ENCODE measurements at regions not wholly inside any gene's neighbourhood (a gene's known extent, or its start where the extent isn't known, plus 50 kb on each side); places are given as distances from the start of the nearest gene placed in this dataset.

GRCh38 chr5:168176941-168177340, 114.5 kb upstream of the WWC1 start:
- intact Hi-C loops (cut with micrococcal nuclease), result no loop called here
- DNase-seq (no peak), ATAC-seq (no peak)
- Mint-ChIP-seq H3K9me3 (no peaks in the 10 kb centered on the region), H3K27ac (no peak overlapping the region), H3K4me3 (no peak overlapping the region), H3K4me1 (no peaks in the 10 kb centered on the region), H3K27me3 (ENCODE audit: low read depth in 2 of 2) (no peaks in the 10 kb centered on the region), H3K36me3 (no peaks in the 10 kb centered on the region)
- no peaks in the 10 kb centered on the region for H3K36me3 ChIP-seq (ENCODE audit: control insufficient read depth, insufficient read depth, low read length)
- WGBS (ENCODE audit: insufficient coverage), result 82% methylated on average over 2 of the region's 3 CpGs
- H3K27me3 ChIP-seq (ENCODE audit: control insufficient read depth, insufficient read depth, low read length), result no peaks in the 10 kb centered on the region
- no peaks in the 10 kb centered on the region for H3K9me3 ChIP-seq (ENCODE audit: control insufficient read depth, insufficient read depth, low read length)
- H3K4me1 ChIP-seq (ENCODE audit: control insufficient read depth, insufficient read depth, low read length), result no peaks in the 10 kb centered on the region
- H3K27ac ChIP-seq (ENCODE audit: low read length), result no peak overlapping the region
- no peak overlapping the region for H3K4me3 ChIP-seq (ENCODE audit: low read length)
- TF ChIP-seq, protein P1, sequence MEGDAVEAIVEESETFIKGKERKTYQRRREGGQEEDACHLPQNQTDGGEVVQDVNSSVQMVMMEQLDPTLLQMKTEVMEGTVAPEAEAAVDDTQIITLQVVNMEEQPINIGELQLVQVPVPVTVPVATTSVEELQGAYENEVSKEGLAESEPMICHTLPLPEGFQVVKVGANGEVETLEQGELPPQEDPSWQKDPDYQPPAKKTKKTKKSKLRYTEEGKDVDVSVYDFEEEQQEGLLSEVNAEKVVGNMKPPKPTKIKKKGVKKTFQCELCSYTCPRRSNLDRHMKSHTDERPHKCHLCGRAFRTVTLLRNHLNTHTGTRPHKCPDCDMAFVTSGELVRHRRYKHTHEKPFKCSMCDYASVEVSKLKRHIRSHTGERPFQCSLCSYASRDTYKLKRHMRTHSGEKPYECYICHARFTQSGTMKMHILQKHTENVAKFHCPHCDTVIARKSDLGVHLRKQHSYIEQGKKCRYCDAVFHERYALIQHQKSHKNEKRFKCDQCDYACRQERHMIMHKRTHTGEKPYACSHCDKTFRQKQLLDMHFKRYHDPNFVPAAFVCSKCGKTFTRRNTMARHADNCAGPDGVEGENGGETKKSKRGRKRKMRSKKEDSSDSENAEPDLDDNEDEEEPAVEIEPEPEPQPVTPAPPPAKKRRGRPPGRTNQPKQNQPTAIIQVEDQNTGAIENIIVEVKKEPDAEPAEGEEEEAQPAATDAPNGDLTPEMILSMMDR (IDR thresholded peaks at IDR 0.05), result no peak

- Mint-ChIP-seq H3K4me1 (no peaks in the 10 kb centered on the region), H3K36me3 (no peaks in the 10 kb centered on the region), H3K4me3 (no peak overlapping the region), H3K27me3 (ENCODE audit: low read depth in 2 of 2) (no peaks in the 10 kb centered on the region), H3K27ac (no peak overlapping the region), H3K9me3 (no peaks in the 10 kb centered on the region)
- Histone ChIP-seq H3K36me3 (ENCODE audit: control insufficient read depth, insufficient read depth, low read length) (no peaks in the 10 kb centered on the region), H3K4me3 (ENCODE audit: low read length) (no peak overlapping the region), H3K4me1 (ENCODE audit: control insufficient read depth, insufficient read depth, low read length) (no peaks in the 10 kb centered on the region), H3K9me3 (ENCODE audit: control insufficient read depth, insufficient read depth, low read length) (no peaks in the 10 kb centered on the region), H3K27me3 (ENCODE audit: control insufficient read depth, insufficient read depth, low read length) (no peaks in the 10 kb centered on the region), H3K27ac (ENCODE audit: low read length) (no peak overlapping the region)
- WGBS (ENCODE audit: insufficient coverage), result 88% methylated on average over 14 of the region's 14 CpGs
- ATAC-seq, result no peak
- intact Hi-C loops (cut with micrococcal nuclease), result no loop called here
- TF ChIP-seq, protein P1 (IDR thresholded peaks at IDR 0.05), result no peak
- no peak for DNase-seq
These were observed 113.5 kb upstream of the WWC1 start for GRCh38 chr5:168177831-168178450.

DNA sequence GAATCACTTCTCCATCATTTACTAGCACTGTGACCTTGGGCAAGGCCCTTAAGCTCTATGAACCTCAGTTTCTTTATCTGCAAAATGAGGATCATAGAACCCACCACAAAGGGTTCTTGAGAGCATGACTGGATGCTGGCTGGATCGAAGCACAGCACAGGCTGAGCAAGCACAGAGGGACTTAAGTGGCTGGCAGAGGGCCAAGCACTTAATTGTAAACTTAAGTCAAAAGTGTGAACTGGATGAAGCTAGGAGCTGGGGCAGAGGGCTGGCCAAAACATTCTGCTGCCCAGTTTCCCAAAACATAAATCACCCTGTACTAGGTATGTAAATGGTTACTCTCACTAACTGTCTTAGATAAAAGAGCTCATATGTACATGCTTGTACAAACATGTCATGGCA, 112.3 kb upstream of the WWC1 start:
- H3K36me3 Mint-ChIP-seq, result no peaks in the 10 kb centered on the region
- no peaks in the 10 kb centered on the region for H3K9me3 Mint-ChIP-seq
- Histone ChIP-seq H3K4me1 (ENCODE audit: control insufficient read depth, insufficient read depth, low read length) (no peaks in the 10 kb centered on the region), H3K4me3 (ENCODE audit: low read length) (no peak overlapping the region), H3K36me3 (ENCODE audit: control insufficient read depth, insufficient read depth, low read length) (no peaks in the 10 kb centered on the region), H3K27ac (ENCODE audit: low read length) (no peak overlapping the region), H3K27me3 (ENCODE audit: control insufficient read depth, insufficient read depth, low read length) (no peaks in the 10 kb centered on the region), H3K9me3 (ENCODE audit: control insufficient read depth, insufficient read depth, low read length) (no peaks in the 10 kb centered on the region)
- H3K4me3 Mint-ChIP-seq, result no peak overlapping the region
- no peaks in the 10 kb centered on the region for H3K4me1 Mint-ChIP-seq
- ATAC-seq (no peak), DNase-seq (no peak)
- H3K27me3 Mint-ChIP-seq (ENCODE audit: low read depth in 2 of 2), result no peaks in the 10 kb centered on the region
- no peak overlapping the region for H3K27ac Mint-ChIP-seq
- WGBS (ENCODE audit: insufficient coverage), result 67% methylated on average over 1 of the region's 1 CpG
- intact Hi-C loops (cut with micrococcal nuclease), result no loop called here
- TF ChIP-seq, protein P1 (IDR thresholded peaks at IDR 0.05), result no peak

DNA sequence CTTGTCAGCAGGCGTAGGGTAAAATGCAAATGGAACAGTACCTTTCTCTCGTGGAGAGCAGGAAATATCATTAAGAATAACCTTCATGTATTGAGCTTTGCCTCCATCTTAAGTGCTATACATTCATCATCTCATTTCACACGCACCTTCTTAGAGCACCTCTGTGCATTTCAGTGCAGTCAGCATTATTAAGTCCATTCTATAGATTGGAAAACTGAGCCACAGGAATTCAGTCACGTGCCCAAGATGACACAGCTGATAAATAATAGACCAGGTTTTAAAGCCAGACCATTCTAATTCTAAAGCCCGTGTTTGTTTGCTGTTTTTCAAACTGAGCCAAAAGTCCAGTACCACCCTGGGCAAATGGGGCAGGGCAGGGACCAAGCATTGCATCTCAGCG, 109.2 kb upstream of the WWC1 start:
- DNase-seq, result no peak
- H3K27me3 Mint-ChIP-seq (ENCODE audit: low read depth in 2 of 2), result no peaks in the 10 kb centered on the region
- TF ChIP-seq, protein P1 (IDR thresholded peaks at IDR 0.05), result no peak
- no peaks in the 10 kb centered on the region for H3K4me1 Mint-ChIP-seq
- intact Hi-C loops (cut with micrococcal nuclease), result no loop called here
- H3K9me3 Mint-ChIP-seq, result no peaks in the 10 kb centered on the region
- Histone ChIP-seq H3K4me3 (ENCODE audit: low read length) (no peak overlapping the region), H3K36me3 (ENCODE audit: control insufficient read depth, insufficient read depth, low read length) (no peaks in the 10 kb centered on the region), H3K9me3 (ENCODE audit: control insufficient read depth, insufficient read depth, low read length) (no peaks in the 10 kb centered on the region), H3K27me3 (ENCODE audit: control insufficient read depth, insufficient read depth, low read length) (no peaks in the 10 kb centered on the region), H3K4me1 (ENCODE audit: control insufficient read depth, insufficient read depth, low read length) (no peaks in the 10 kb centered on the region), H3K27ac (ENCODE audit: low read length) (no peak overlapping the region)
- 83% methylated on average over 6 of the region's 6 CpGs for WGBS (ENCODE audit: insufficient coverage)
- no peak for ATAC-seq
- no peak overlapping the region for H3K4me3 Mint-ChIP-seq
- no peaks in the 10 kb centered on the region for H3K36me3 Mint-ChIP-seq
- H3K27ac Mint-ChIP-seq, result no peak overlapping the region

Measured in natural killer cell (primary cell).